ENCODE measurements at regions not wholly inside any gene's neighbourhood (a gene's known extent, or its start where the extent isn't known, plus 50 kb on each side); places are given as distances from the start of the nearest gene placed in this dataset.
"Not testable (repeated sequence)": the region's sequence is repeated elsewhere in the genome, so short reads cannot be mapped to it uniquely, and the experiment has no call there.

DNA sequence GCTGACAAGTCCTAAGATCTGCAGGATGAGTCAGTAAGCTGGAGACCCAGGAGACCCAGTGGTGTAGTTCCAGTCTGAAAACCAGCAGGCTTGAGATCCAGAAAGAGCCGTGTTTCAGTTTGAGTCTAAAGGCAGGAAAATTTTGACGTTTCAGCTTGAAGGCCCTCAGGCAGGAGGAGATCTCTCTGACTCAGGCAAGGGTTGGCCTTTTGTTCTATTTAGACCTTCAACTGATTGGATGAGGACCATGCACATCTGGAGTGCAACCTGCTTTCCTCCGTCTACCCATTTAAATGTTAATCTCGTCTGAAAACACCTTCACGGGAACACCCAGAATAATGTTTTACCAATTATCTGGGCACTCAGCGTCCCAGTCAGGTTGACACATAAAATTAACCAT lies 69.5 kb downstream of the NPIPA7 start:
- not testable (repeated sequence) for H3K4me3 ChIP-seq (replicated peaks; ENCODE audit: low read depth, low read length)

DNA sequence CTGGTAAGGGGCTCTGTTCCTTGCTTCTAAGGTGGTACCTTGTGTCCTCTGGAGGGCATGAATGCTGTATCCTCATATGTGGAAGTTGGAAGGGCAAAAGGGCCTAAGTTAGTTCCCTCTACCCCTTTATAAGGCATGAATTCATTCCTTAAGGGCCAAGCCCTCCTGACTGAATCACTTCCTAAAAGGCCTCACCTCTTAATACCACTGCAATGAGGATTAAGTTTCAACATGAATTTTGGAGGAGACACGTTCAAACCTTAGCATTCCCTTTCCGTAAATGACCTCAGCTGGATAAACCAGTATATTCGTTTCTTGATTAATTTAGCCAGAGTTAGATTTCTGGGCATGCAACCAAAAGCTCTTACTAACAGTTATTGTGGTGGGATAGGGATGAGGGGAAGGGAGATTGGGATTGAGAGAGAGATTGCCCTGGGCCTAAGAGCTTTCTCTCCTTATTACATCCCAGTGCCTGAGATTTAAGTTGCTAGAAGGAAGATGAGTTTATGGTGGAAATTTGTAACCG lies 70.8 kb downstream of the NPIPA7 start:
- not testable (repeated sequence) for DNase-seq (ENCODE audit: low read depth); H3K4me3 ChIP-seq (replicated peaks; ENCODE audit: low read depth, low read length)

More for the DNA sequence above, 69.5 kb downstream of the NPIPA7 start:
- not testable (repeated sequence) for DNase-seq (ENCODE audit: low read depth)

DNA sequence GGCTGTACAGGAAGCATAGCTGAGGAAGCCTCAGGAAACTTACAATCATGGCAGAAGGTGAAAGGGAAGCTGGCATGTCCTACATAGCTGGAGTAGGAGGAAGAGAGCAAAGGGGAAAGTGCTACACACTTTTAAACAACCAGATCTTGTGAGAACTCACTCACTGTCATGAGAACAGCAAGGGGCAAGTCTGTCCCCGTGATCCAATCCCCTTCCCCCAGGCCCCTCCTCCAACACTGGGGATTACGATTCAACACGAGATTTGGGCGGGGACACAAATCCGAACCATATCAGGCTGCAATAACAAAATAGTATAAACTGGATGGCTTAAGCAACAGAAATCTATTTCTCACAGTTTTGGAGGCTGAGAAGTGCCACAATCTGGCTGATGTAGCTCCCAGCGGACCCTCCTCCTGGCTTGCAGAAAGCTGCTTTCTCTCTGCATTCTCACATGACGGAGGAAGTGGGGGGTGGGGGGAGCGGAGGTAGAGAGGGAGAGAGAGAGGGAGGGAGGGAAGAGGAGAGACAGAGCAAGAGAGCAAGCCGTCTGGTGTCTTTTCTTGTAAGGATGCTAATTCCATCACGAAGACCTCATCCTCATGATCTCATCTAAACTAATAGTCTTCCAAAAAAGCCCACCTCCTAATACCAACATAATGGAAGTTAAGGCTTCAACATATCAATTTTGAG lies 72.9 kb downstream of the NPIPA7 start:
- H3K4me3 ChIP-seq (replicated peaks; ENCODE audit: low read depth, low read length); DNase-seq (ENCODE audit: low read depth): not testable (repeated sequence)

DNA sequence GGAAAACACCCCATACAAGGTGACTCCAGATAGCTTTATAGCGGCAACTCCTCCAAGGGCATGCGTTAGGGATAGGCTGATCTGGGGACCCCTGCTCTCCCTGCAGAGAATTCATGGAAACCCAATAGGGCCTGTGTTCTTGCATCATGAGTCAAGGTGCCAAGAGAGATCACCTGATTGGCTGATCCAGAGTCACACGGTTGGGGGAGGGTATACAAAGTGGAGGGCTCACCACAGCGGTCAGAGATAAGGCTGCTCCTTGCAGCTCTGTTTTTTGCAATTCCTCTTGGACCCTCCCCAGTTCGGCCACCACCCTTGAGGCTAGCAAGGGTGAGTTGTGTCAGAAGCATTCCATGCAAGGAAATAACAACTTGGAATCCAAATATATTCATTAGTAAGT lies 79.6 kb downstream of the NPIPA7 start:
- not testable (repeated sequence) for DNase-seq (ENCODE audit: low read depth); H3K4me3 ChIP-seq (replicated peaks; ENCODE audit: low read depth, low read length)

DNA sequence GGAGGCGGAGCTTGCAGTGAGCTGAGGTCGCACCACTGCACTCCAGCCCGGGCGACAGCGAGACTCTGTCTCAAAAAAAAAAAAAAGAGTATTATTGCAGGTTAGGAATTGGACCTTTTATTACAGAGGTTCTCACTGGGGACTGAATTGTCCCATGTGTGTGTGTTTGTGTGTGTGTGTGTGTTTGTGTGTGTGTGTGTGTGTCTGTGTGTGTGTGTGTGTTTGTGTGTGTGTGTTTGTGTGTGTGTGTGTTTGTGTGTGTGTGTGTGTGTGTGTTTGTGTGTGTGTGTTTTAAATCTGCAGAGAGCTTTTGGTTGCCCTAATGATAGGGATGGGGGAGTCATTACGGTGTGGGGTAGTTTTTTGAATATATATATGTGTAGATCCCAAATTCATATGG lies 84.9 kb downstream of the NPIPA7 start:
- DNase-seq (ENCODE audit: low read depth) = not testable (repeated sequence)

DNA sequence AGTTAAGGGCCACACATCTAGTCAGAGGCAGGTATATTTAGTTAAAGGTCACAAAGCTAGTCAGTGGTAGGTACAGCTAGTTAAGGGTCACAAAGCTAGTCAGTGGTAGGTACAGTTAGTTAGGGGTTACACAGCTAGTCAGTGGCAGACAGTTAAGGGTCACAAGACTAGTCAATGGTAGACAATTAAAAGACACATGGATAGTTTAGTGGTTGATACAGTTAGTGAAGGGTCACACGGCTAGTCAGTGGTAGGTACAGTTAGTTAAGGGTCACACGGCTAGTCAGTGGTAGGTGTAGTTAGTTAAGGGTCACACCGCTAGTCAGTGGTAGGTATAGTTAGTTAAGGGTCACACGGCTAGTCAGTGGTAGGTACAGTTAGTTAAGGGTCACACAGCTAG lies 110.0 kb downstream of the NPIPA7 start:
- not testable (repeated sequence) for DNase-seq (ENCODE audit: low read depth)

More for the DNA sequence above, 84.9 kb downstream of the NPIPA7 start:
- not testable (repeated sequence) for H3K4me3 ChIP-seq (replicated peaks; ENCODE audit: low read depth, low read length)

DNA sequence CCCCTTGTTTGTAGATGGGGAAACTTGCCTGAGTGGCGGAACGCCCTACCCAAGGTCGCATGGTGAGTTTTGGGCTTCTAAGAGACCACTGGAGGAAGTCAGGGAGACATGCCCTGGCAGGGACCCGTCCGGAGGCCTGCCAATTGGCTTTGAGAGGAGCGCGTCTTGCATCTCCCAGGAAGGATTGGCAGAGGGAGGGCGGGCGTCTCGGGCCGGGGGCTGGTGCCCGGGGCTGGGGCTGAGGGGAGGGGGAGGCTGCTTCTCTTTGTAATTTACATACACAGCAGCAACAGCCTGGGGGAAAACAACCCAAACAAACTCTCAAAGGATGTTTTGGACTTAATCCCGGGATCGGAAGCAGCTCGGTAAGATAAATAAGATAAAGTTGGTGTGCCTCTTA lies 110.5 kb downstream of the NPIPA7 start:
- H3K4me3 ChIP-seq (replicated peaks; ENCODE audit: low read depth, low read length); DNase-seq (ENCODE audit: low read depth): not testable (repeated sequence)

More for the DNA sequence above, 110.0 kb downstream of the NPIPA7 start:
- not testable (repeated sequence) for H3K4me3 ChIP-seq (replicated peaks; ENCODE audit: low read depth, low read length)

DNA sequence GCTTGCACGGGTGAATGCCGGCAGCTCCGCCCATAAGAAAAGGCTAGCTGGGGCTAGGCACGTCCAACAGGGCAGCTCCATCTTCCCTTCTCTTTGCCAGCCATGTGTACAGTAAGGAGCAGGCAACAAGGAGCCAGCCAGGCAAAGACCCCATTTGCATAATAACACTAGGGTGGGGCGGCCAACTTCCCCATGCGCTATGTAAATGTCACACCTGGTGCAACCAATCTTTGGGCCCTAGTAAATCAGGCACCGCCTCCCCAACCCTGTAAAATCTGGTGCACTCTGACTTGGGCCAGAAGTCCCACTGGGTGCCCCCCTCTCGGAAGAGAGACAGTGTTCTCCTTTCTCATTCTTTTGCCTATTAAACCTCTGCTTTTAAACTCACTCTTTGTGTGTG lies 115.2 kb downstream of the NPIPA7 start:
- not testable (repeated sequence) for DNase-seq (ENCODE audit: low read depth); H3K4me3 ChIP-seq (replicated peaks; ENCODE audit: low read depth, low read length)

DNA sequence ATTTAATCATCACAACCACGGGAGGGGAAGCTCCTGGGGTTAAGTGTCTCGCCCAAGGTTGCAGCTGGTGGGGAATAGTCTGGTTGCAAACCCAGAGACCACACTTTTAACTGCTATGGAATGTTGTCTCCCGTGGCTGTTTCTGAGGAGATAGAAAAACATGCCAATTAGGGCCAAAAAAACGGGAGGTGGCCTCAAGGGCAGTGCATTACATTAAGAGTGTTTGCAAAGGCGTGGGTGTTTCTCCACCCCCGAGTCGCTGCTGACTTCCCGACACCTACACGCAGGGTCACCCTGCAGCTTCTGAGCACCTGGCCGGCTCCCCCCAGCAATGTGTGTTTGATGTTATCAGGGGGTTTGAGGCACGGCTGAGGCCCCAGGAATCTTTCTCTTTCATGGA lies 116.1 kb downstream of the NPIPA7 start:
- not testable (repeated sequence) for H3K4me3 ChIP-seq (replicated peaks; ENCODE audit: low read depth, low read length); DNase-seq (ENCODE audit: low read depth)

DNA sequence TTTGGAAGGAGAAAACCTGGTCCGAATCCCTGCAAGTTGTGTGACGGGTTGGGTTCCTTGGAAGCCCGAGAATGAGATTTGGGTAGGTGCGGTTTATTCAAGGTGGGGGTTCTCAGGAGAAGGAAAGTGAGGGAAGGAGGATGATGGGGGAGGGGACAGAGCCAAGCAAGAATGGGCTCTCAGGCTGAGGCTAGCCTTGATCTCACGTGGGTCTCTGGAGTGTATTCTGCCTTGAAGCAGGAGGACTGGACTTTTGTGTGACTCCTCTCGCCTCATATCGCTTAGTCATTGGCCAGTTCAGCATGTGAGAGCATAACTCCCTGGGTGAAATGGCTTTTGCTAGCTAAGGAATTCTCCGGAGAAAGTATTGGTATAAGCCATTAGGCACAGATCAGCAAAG lies 120.9 kb downstream of the NPIPA7 start:
- not testable (repeated sequence) for DNase-seq (ENCODE audit: low read depth); H3K4me3 ChIP-seq (replicated peaks; ENCODE audit: low read depth, low read length)

DNA sequence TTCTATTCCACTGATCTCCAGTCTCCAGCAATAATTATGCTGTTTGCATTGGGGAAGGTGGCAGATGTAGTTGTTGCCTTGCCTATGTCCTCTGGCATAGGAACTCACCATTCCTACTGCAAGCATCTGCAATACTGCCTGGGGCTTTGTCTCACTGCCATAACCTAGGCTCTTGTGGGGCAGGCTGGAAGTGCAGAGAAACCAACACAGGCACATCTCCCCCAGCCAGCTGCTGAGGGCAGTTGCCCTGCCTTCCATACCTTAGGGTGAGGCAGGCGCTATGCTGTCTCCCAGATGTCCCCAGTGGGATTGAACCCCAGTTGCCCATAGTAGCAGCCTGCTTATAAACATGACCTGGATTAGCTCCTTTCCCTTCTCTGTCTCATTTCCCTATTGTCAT lies 128.1 kb downstream of the NPIPA7 start:
- DNase-seq (ENCODE audit: low read depth); H3K4me3 ChIP-seq (replicated peaks; ENCODE audit: low read depth, low read length): not testable (repeated sequence)

DNA sequence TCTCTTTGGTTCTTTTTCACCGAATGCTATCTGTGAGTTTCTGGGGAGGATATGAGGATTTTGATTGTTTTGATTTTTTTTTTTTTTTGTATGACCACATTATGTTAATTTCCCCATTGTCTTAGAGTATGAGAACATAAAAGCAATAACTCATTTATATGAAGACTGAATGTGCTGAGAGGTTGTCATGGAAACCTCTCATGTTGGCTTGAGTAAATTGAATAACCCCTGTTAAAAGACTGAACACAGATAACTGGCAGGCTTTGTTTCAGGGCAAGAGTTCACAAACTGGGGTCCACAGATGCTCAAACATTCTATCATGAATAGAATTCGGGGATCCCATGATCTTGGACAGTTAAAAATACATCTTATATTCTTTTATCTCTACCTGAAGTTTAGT lies 129.4 kb downstream of the NPIPA7 start:
- DNase-seq (ENCODE audit: low read depth); H3K4me3 ChIP-seq (replicated peaks; ENCODE audit: low read depth, low read length): not testable (repeated sequence)

DNA sequence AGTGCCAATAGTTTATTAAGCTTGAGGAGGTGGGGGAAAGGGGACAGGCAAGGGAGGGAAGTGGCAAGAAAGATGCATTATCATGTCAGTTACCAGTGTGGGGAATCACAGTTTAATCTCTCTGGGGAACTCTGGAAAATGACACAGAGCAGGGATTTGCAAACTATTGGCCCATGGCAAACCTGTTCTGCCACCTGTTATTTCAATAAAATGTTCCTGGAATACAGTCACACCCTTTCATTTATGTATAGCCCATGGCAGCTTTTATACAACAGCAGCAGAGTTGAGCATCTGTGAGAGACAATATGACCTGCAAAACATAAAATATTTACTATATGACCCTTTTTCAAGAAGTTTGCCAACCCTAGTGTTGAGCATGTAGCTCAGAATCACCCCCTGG lies 140.5 kb downstream of the NPIPA7 start:
- not testable (repeated sequence) for DNase-seq (ENCODE audit: low read depth); H3K4me3 ChIP-seq (replicated peaks; ENCODE audit: low read depth, low read length)

DNA sequence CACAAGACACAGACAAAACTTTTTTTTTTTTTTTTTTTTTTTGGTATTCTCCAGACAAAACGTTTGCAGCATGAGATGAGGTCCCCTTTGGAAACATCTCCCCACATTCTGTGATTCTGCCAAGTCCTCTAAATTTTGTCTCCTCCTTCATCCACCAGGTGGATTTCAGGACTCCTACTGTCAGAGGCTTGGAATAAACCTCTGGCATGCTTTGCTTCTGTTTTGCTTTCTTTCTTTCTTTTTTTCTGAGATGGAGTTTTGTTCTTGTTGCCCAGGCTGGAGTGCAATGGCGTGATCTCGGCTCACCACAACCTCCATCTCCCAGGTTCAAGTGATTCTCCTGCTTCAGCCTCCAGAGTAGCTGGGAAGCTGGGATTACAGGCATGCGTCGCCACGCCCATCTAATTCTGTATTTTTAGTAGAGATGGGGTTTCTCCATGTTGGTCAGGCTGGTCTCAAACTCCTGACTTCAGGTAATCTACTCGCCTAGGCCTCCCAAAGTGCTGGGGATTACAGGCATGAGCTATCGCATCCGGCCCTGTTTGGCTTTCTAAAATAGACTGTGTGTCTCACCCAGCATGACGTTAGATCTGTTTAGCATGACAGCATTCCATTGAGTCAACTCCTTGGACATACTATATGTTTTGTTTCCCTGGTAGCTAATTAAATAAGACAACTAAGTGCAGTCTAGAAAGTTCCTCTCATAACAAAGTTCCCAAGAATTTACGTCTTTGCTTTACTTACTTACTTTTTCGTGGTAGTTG lies 142.5 kb downstream of the NPIPA7 start:
- not testable (repeated sequence) for DNase-seq (ENCODE audit: low read depth); H3K4me3 ChIP-seq (replicated peaks; ENCODE audit: low read depth, low read length)

DNA sequence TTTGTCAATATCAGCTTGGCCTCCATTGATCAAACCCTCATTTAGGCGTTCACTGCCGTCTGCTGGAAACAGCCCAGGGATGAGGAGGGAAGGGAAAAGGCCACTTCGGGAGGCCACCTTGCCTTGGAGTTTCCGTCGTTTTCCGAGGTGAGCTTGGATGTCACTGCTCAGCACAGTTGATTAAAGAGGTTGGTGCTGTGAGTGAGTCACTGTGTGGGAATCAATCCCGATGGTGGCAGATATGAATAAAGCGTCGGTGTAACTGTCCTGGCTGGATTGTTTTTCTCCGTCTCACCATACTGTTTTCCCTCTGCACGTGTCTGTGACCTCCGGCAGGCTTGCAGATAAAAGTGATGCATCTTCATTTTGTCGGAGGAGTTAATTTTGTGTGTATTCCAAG lies 148.1 kb downstream of the NPIPA7 start:
- DNase-seq (ENCODE audit: low read depth); H3K4me3 ChIP-seq (replicated peaks; ENCODE audit: low read depth, low read length): not testable (repeated sequence)

DNA sequence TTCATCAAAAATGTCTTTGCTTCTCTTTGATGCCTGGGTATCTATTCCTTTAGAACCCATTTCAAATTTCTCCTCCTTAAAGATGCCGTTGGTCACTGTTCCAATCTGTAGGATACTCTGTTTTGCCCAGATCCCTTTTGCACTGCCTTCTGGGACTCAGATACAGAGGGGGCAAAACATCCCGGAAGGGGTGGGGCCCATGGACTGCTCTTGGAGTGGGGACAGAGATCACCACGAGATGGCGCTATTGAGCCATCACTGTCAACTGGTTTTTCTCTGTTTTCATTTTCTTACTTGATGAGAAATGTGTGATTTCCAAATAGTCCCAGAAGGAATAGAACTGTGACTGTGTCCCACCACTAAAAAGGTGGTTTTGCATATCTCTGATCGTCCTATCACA lies 151.8 kb downstream of the NPIPA7 start:
- not testable (repeated sequence) for H3K4me3 ChIP-seq (replicated peaks; ENCODE audit: low read depth, low read length); DNase-seq (ENCODE audit: low read depth)

DNA sequence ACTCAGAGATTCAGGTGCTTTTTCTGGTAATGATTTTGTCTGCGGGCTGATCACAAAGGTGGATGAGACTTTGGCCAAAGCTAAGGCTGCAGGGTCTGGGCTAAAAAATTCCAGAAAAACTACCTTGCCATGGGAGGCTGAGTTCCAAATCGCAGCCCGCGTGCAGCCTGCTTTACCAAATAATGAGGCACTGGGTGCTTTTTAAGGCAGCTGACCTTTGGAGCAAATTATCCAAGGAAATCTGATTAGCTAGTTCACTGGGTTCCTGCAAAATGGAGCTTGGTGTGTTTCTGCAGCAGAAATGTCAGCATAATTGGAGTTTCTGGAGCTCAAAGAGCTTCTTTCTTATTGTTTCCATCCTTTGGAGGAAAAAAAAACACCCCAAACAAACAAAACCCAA lies 156.6 kb downstream of the NPIPA7 start:
- not testable (repeated sequence) for DNase-seq (ENCODE audit: low read depth); H3K4me3 ChIP-seq (replicated peaks; ENCODE audit: low read depth, low read length)

DNA sequence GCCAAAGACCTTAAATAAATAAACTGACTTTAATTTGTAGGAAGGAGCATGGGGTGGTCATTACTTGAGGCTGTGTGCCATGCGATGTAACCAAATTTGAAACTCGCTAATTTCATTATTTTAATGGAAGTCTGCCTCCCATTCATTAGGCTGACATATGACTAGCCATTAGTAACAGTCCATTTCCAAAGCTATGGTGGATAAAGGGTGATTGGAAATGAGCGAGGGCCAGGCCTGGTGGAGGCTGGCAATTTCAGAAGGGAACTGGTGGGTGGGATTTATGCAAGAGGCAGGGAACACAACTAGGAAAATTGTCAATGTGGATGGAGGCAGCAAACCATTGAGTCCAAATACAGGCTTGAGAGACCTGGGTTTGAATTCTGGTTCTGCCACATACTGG lies 157.2 kb downstream of the NPIPA7 start:
- not testable (repeated sequence) for DNase-seq (ENCODE audit: low read depth); H3K4me3 ChIP-seq (replicated peaks; ENCODE audit: low read depth, low read length)

DNA sequence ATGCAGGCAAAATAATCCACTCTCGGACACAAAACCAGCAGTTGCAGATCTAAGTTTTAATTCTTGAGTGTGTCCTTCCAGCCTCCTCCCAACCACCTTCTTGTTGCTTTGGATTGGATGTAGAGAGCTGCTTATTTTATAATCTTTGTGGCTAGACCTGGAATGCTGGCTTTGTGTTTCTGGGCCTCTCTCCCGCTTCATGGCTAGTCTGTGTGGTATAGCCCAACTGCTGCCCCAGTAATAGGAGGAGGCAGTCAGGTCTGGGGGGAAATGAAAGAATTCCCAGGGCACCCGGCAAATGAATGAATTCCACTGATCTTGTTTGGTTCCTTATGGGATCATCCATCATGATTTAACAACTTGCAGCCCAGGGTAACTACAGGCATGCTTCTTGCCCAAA lies 170.8 kb downstream of the NPIPA7 start:
- DNase-seq (ENCODE audit: low read depth); H3K4me3 ChIP-seq (replicated peaks; ENCODE audit: low read depth, low read length): not testable (repeated sequence)

DNA sequence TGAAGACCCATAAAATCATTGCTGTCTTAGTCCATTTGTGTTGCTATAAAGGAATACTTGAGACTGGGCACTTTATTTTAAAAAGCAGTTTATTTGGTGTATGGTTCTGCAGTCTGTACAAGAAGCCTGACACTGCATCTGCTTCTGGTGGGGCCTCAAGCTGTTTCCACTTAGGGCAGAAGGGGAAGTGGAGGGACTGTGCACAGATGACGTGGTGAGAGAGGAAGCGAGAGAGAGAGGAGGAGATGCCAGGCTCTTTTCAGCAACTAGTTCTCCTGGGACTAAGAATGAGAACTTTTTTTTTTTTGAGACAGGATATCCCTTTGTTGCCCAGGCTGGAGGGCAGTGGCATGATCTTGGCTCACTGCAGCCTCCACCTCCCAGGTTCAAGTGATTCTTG lies 171.9 kb downstream of the NPIPA7 start:
- not testable (repeated sequence) for DNase-seq (ENCODE audit: low read depth); H3K4me3 ChIP-seq (replicated peaks; ENCODE audit: low read depth, low read length)

Measured in fibroblast of pulmonary artery (primary cell).